ENCODE measurements at regions not wholly inside any gene's neighbourhood (a gene's known extent, or its start where the extent isn't known, plus 50 kb on each side); places are given as distances from the start of the nearest gene placed in this dataset.
"Not testable (repeated sequence)": the region's sequence is repeated elsewhere in the genome, so short reads cannot be mapped to it uniquely, and the experiment has no call there.

- TF ChIP-seq ZNF174, ZNF639, ZNF398, ZNF423 (tag by site-specific recombination; IDR thresholded peaks at IDR 0.05): not testable (repeated sequence)
- TF ChIP-seq, protein P1, sequence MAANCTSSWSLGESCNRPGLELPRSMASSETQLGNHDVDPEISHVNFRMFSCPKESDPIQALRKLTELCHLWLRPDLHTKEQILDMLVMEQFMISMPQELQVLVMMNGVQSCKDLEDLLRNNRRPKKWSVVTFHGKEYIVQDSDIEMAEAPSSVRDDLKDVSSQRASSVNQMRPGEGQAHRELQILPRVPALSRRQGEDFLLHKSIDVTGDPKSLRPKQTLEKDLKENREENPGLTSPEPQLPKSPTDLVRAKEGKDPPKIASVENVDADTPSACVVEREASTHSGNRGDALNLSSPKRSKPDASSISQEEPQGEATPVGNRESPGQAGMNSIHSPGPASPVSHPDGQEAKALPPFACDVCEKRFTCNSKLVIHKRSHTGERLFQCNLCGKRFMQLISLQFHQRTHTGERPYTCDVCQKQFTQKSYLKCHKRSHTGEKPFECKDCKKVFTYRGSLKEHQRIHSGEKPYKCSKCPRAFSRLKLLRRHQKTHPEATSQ (tag by site-specific recombination; IDR thresholded peaks at IDR 0.05), result not testable (repeated sequence)
- TF ChIP-seq, protein P2, sequence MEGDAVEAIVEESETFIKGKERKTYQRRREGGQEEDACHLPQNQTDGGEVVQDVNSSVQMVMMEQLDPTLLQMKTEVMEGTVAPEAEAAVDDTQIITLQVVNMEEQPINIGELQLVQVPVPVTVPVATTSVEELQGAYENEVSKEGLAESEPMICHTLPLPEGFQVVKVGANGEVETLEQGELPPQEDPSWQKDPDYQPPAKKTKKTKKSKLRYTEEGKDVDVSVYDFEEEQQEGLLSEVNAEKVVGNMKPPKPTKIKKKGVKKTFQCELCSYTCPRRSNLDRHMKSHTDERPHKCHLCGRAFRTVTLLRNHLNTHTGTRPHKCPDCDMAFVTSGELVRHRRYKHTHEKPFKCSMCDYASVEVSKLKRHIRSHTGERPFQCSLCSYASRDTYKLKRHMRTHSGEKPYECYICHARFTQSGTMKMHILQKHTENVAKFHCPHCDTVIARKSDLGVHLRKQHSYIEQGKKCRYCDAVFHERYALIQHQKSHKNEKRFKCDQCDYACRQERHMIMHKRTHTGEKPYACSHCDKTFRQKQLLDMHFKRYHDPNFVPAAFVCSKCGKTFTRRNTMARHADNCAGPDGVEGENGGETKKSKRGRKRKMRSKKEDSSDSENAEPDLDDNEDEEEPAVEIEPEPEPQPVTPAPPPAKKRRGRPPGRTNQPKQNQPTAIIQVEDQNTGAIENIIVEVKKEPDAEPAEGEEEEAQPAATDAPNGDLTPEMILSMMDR (tag by site-specific recombination; IDR thresholded peaks at IDR 0.05), result not testable (repeated sequence)
- TF ChIP-seq, protein P3, sequence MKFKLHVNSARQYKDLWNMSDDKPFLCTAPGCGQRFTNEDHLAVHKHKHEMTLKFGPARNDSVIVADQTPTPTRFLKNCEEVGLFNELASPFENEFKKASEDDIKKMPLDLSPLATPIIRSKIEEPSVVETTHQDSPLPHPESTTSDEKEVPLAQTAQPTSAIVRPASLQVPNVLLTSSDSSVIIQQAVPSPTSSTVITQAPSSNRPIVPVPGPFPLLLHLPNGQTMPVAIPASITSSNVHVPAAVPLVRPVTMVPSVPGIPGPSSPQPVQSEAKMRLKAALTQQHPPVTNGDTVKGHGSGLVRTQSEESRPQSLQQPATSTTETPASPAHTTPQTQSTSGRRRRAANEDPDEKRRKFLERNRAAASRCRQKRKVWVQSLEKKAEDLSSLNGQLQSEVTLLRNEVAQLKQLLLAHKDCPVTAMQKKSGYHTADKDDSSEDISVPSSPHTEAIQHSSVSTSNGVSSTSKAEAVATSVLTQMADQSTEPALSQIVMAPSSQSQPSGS (tag by site-specific recombination; IDR thresholded peaks at IDR 0.05; ENCODE audit: low read depth), result not testable (repeated sequence)
- TF ChIP-seq, protein P4, sequence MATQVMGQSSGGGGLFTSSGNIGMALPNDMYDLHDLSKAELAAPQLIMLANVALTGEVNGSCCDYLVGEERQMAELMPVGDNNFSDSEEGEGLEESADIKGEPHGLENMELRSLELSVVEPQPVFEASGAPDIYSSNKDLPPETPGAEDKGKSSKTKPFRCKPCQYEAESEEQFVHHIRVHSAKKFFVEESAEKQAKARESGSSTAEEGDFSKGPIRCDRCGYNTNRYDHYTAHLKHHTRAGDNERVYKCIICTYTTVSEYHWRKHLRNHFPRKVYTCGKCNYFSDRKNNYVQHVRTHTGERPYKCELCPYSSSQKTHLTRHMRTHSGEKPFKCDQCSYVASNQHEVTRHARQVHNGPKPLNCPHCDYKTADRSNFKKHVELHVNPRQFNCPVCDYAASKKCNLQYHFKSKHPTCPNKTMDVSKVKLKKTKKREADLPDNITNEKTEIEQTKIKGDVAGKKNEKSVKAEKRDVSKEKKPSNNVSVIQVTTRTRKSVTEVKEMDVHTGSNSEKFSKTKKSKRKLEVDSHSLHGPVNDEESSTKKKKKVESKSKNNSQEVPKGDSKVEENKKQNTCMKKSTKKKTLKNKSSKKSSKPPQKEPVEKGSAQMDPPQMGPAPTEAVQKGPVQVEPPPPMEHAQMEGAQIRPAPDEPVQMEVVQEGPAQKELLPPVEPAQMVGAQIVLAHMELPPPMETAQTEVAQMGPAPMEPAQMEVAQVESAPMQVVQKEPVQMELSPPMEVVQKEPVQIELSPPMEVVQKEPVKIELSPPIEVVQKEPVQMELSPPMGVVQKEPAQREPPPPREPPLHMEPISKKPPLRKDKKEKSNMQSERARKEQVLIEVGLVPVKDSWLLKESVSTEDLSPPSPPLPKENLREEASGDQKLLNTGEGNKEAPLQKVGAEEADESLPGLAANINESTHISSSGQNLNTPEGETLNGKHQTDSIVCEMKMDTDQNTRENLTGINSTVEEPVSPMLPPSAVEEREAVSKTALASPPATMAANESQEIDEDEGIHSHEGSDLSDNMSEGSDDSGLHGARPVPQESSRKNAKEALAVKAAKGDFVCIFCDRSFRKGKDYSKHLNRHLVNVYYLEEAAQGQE (tag by site-specific recombination; IDR thresholded peaks at IDR 0.05), result not testable (repeated sequence)
These were observed 196.5 kb upstream of the SSTR1 start for GRCh38 chr14:38011156-38011555.
